Stimulated activated CD8-positive, alpha-beta memory T cell treated with anti-CD3 and anti-CD28 coated beads, Interleukin-12 subunit alpha, Interleukin-12 subunit beta, amount 100 ng/mL, for 1 hour (primary cell): ENCODE measurements at regions not wholly inside any gene's neighbourhood (a gene's known extent, or its start where the extent isn't known, plus 50 kb on each side); places are given as distances from the start of the nearest gene placed in this dataset.
"Not testable (repeated sequence)": the region's sequence is repeated elsewhere in the genome, so short reads cannot be mapped to it uniquely, and the experiment has no call there.

Experiments used
- DNase-seq: peaks from one replicate; pipeline ENCODE4 v3.0.0-alpha.2; 2020; ENCODE audit warnings: low read depth

- no peak for DNase-seq
These were observed 124.0 kb upstream of the ZCCHC13 start for GRCh38 chrX:74179990-74180389.

- no peak for DNase-seq
These were observed 124.5 kb upstream of the ZCCHC13 start for GRCh38 chrX:74179499-74179898.

- no peak for DNase-seq
These were observed 124.9 kb upstream of the ZCCHC13 start for GRCh38 chrX:74179071-74179470.

GRCh38 chrX:74178536-74178935, 125.4 kb upstream of the ZCCHC13 start:
- DNase-seq: no peak

- no peak for DNase-seq
These were observed 132.5 kb upstream of the ZCCHC13 start for GRCh38 chrX:74171465-74171864.

GRCh38 chrX:74162199-74162598, 141.8 kb upstream of the ZCCHC13 start:
- no peak for DNase-seq

- DNase-seq: no peak
These were observed 143.2 kb upstream of the ZCCHC13 start for GRCh38 chrX:74160816-74161215.

- DNase-seq: no peak
These were observed 143.6 kb upstream of the ZCCHC13 start for GRCh38 chrX:74160358-74160757.

- no peak for DNase-seq
These were observed 156.5 kb upstream of the ZCCHC13 start for GRCh38 chrX:74147439-74147838.

- DNase-seq: no peak
These were observed 165.0 kb upstream of the ZCCHC13 start for GRCh38 chrX:74138943-74139342.

GRCh38 chrX:74133156-74133796, 170.7 kb upstream of the ZCCHC13 start:
- no peak for DNase-seq

- no peak for DNase-seq
These were observed 171.7 kb upstream of the ZCCHC13 start for GRCh38 chrX:74132280-74132679.

- DNase-seq: no peak
These were observed 184.7 kb upstream of the ZCCHC13 start for GRCh38 chrX:74119016-74119910.

GRCh38 chrX:74117962-74118902, 185.7 kb upstream of the ZCCHC13 start:
- DNase-seq: no peak

GRCh38 chrX:74111245-74111644, 192.7 kb upstream of the ZCCHC13 start:
- DNase-seq: no peak

- DNase-seq: no peak
These were observed 196.3 kb upstream of the ZCCHC13 start for GRCh38 chrX:74107666-74108065.

- DNase-seq: no peak
These were observed 199.5 kb upstream of the ZCCHC13 start for GRCh38 chrX:74104356-74105015.

- DNase-seq: not testable (repeated sequence)
These were observed 205.6 kb upstream of the ZCCHC13 start for GRCh38 chrX:74098407-74098806.

GRCh38 chrX:74090049-74090448, 213.9 kb upstream of the ZCCHC13 start:
- no peak for DNase-seq

GRCh38 chrX:74085642-74086236, 218.2 kb upstream of the ZCCHC13 start:
- no peak for DNase-seq

- DNase-seq: no peak
These were observed 223.8 kb upstream of the ZCCHC13 start for GRCh38 chrX:74080165-74080564.
